ENCODE measurements at regions not wholly inside any gene's neighbourhood (a gene's known extent, or its start where the extent isn't known, plus 50 kb on each side); places are given as distances from the start of the nearest gene placed in this dataset.

- no peak for TF ChIP-seq CTCF (IDR thresholded peaks at IDR 0.05; ENCODE audit: low read depth, low read length)
- in situ Hi-C loops (cut with HindIII; ENCODE audit: low sequenced_read_pairs), result no loop called here
- no peak overlapping the region for H3K4me3 ChIP-seq (ENCODE audit: low read depth, low read length)
- DNase-seq (ENCODE audit: low read depth, low spot score), result no peak
These were observed 419.5 kb upstream of the PSMD7 start for GRCh38 chr16:73877150-73877549.

- no peak for DNase-seq (ENCODE audit: low read depth, low spot score)
- in situ Hi-C loops (cut with HindIII; ENCODE audit: low sequenced_read_pairs), result no loop called here
- no peak overlapping the region for H3K4me3 ChIP-seq (ENCODE audit: low read depth, low read length)
- no peak for TF ChIP-seq CTCF (IDR thresholded peaks at IDR 0.05; ENCODE audit: low read depth, low read length)
These were observed 420.5 kb upstream of the PSMD7 start for GRCh38 chr16:73875996-73876690.

GRCh38 chr16:73874324-73874723 lies 422.3 kb upstream of the PSMD7 start:
- no peak for TF ChIP-seq CTCF (IDR thresholded peaks at IDR 0.05; ENCODE audit: low read depth, low read length)
- in situ Hi-C loops (cut with HindIII; ENCODE audit: low sequenced_read_pairs), result no loop called here

GRCh38 chr16:73873643-73874042 lies 423.0 kb upstream of the PSMD7 start:
- in situ Hi-C loops (cut with HindIII; ENCODE audit: low sequenced_read_pairs), result no loop called here
- DNase-seq (ENCODE audit: low read depth, low spot score), result no peak
- no peak for TF ChIP-seq CTCF (IDR thresholded peaks at IDR 0.05; ENCODE audit: low read depth, low read length)
- H3K4me3 ChIP-seq (ENCODE audit: low read depth, low read length), result no peak overlapping the region

More at GRCh38 chr16:73874324-73874723, 422.3 kb upstream of the PSMD7 start:
- DNase-seq (ENCODE audit: low read depth, low spot score), result no peak
- no peak overlapping the region for H3K4me3 ChIP-seq (ENCODE audit: low read depth, low read length)

GRCh38 chr16:73872856-73873255 lies 423.8 kb upstream of the PSMD7 start:
- TF ChIP-seq CTCF (IDR thresholded peaks at IDR 0.05; ENCODE audit: low read depth, low read length), result no peak
- in situ Hi-C loops (cut with HindIII; ENCODE audit: low sequenced_read_pairs), result no loop called here
- no peak for DNase-seq (ENCODE audit: low read depth, low spot score)
- no peak overlapping the region for H3K4me3 ChIP-seq (ENCODE audit: low read depth, low read length)

- in situ Hi-C loops (cut with HindIII; ENCODE audit: low sequenced_read_pairs), result no loop called here
- no peak for DNase-seq (ENCODE audit: low read depth, low spot score)
- no peak overlapping the region for H3K4me3 ChIP-seq (ENCODE audit: low read depth, low read length)
- TF ChIP-seq CTCF (IDR thresholded peaks at IDR 0.05; ENCODE audit: low read depth, low read length), result no peak
These were observed 425.4 kb upstream of the PSMD7 start for GRCh38 chr16:73871088-73871733.
